H1 (cell line): ENCODE measurements at regions not wholly inside any gene's neighbourhood (a gene's known extent, or its start where the extent isn't known, plus 50 kb on each side); places are given as distances from the start of the nearest gene placed in this dataset.
A peak's percentile ranks its signal among the peaks of the same experiment; 100 is the strongest.

Experiments used
- CTCF ChIA-PET: fragments of 300-600 bp; sonication (Branson Sonifier 250); formaldehyde crosslinking; loops from one replicate; lab custom pipeline; 2021; ENCODE audit not compliant: partially characterized antibody; lab: Charles Lee
- POLR2A ChIA-PET: fragments of 300-600 bp; sonication (Branson Sonifier 250); formaldehyde crosslinking; loops from one replicate; lab custom pipeline; 2021; ENCODE audit warnings: inconsistent platforms; ENCODE audit not compliant: partially characterized antibody; lab: Charles Lee
- DNase-seq, 2 experiments: peaks; one replicate each; pipeline versions ENCODE4 v3.0.0 to v3.0.0-alpha.2; 2010 to 2022; ENCODE audit warnings: low spot score in 2 of 2, low read depth in 1 of 2, mixed read lengths in 1 of 2
- FAIRE-seq: peaks from 2 replicates; lab custom pipeline; 2011; peaks lifted over from hg19 to GRCh38; lab: Jason Lieb, UNC
- H2AFZ ChIP-seq: 2 replicates; pipeline ENCODE4 v1.8.1; 2012; ENCODE audit warnings: low read length, inconsistent platforms
- H2AK5ac ChIP-seq: 2 replicates; pipeline ENCODE4 v1.6.1; 2013; ENCODE audit warnings: low read depth, low read length
- H2BK120ac ChIP-seq: replicated peaks from 2 replicates; pipeline ENCODE3; 2013; ENCODE audit warnings: low read depth, low read length, inconsistent platforms
- H2BK12ac ChIP-seq: 2 replicates; pipeline ENCODE4 v1.6.1; 2013; ENCODE audit warnings: low read depth, low read length
- H2BK15ac ChIP-seq: 2 replicates; pipeline ENCODE4 v1.6.1; 2013; ENCODE audit warnings: low read length
- H2BK20ac ChIP-seq: 2 replicates; pipeline ENCODE4 v1.6.1; 2013; ENCODE audit warnings: low read length
- H2BK5ac ChIP-seq: 2 replicates; pipeline ENCODE4 v1.6.1; 2013; ENCODE audit warnings: low read depth, low read length
- H3K14ac ChIP-seq: 2 replicates; pipeline ENCODE4 v1.6.1; 2013; ENCODE audit warnings: inconsistent platforms; ENCODE audit not compliant: insufficient read length
- H3K18ac ChIP-seq: 2 replicates; pipeline ENCODE4 v1.6.1; 2013; ENCODE audit warnings: low read length; ENCODE audit errors: extremely low read depth
- H3K23ac ChIP-seq: 2 replicates; pipeline ENCODE4 v1.6.1; 2013; ENCODE audit warnings: inconsistent platforms; ENCODE audit not compliant: insufficient read length
- H3K23me2 ChIP-seq: 2 replicates; pipeline ENCODE4 v1.6.1; 2013; ENCODE audit warnings: low read depth, low read length
- H3K27ac ChIP-seq: 2 replicates; pipeline ENCODE4 v1.6.1; 2011; ENCODE audit warnings: low read depth, low read length, inconsistent platforms
- H3K27me3 ChIP-seq, 4 experiments: replicated peaks in 1 of 4; 1 replicate in 1 of 4; 2 replicates in 3 of 4; pipeline versions ENCODE4 v1.6.1 to v1.8.1; 2011 to 2013; ENCODE audit warnings: low read length in 3 of 4, mild to moderate bottlenecking in 3 of 4, inconsistent platforms in 2 of 4, mixed read lengths in 2 of 4, moderate library complexity in 1 of 4; ENCODE audit not compliant: control insufficient read depth in 3 of 4, insufficient read depth in 3 of 4; ENCODE audit errors: extremely low read depth in 1 of 4
- H3K36me3 ChIP-seq, 4 experiments: 2 replicates each; pipeline versions ENCODE4 v1.6.1 to v1.8.1; 2011 to 2013; ENCODE audit warnings: mild to moderate bottlenecking in 4 of 4, low read length in 3 of 4, moderate library complexity in 2 of 4, control low read depth in 1 of 4, inconsistent platforms in 1 of 4; ENCODE audit not compliant: insufficient read depth in 4 of 4, control insufficient read depth in 2 of 4
- H3K4ac ChIP-seq: replicated peaks from 2 replicates; pipeline ENCODE3; 2013; ENCODE audit warnings: low read length, low read depth, mixed read lengths, inconsistent platforms; ENCODE audit not compliant: insufficient read length
- H3K4me1 ChIP-seq, 4 experiments: replicated peaks in 1 of 4; 1 replicate in 1 of 4; 2 replicates in 3 of 4; pipeline versions ENCODE4 v1.6.1 to v1.8.1; 2011 to 2013; ENCODE audit warnings: low read length in 3 of 4, inconsistent platforms in 2 of 4, mixed read lengths in 1 of 4; ENCODE audit not compliant: insufficient read depth in 4 of 4, control insufficient read depth in 3 of 4
- H3K4me2 ChIP-seq, 2 experiments: 2 replicates each; pipeline versions ENCODE4 v1.6.1 to v1.8.1; 2011 to 2013; ENCODE audit warnings: low read depth in 2 of 2, low read length in 2 of 2, control low read depth in 1 of 2, inconsistent platforms in 1 of 2, mild to moderate bottlenecking in 1 of 2; ENCODE audit not compliant: insufficient read depth in 1 of 2
- H3K4me3 ChIP-seq, 4 experiments: fragments of 200-600, 300-600 bp in 1 of 4; sonication (generic), shearing (Covaris generic), sonication (Bioruptor Twin) in 1 of 4; 2 replicates each; pipeline versions ENCODE4 v1.5.1 to v1.8.1; 2011 to 2016; ENCODE audit warnings: low read length in 4 of 4, low read depth in 3 of 4, control low read depth in 2 of 4, inconsistent platforms in 2 of 4, mild to moderate bottlenecking in 2 of 4, mixed read lengths in 1 of 4, moderate library complexity in 1 of 4; ENCODE audit not compliant: insufficient read depth in 2 of 4; ENCODE audit errors: extremely low read depth in 1 of 4
- H3K56ac ChIP-seq: replicated peaks from 2 replicates; pipeline ENCODE3; 2013; ENCODE audit warnings: low read depth, mild to moderate bottlenecking, mixed read lengths, low read length, inconsistent platforms; ENCODE audit not compliant: insufficient read length
- H3K79me1 ChIP-seq: 2 replicates; pipeline ENCODE4 v1.6.1; 2013; ENCODE audit warnings: low read depth, low read length, control low read depth
- H3K79me2 ChIP-seq, 2 experiments: 2 replicates each; pipeline versions ENCODE4 v1.6.1 to v1.8.1; 2012 to 2013; ENCODE audit warnings: low read length in 2 of 2, mild to moderate bottlenecking in 2 of 2, inconsistent platforms in 1 of 2; ENCODE audit not compliant: insufficient read depth in 2 of 2, control insufficient read depth in 1 of 2
- H3K9ac ChIP-seq, 4 experiments: replicated peaks in 1 of 4; 1 replicate in 1 of 4; 2 replicates in 3 of 4; pipeline versions ENCODE4 v1.6.1 to v1.8.1; 2011 to 2013; ENCODE audit warnings: low read depth in 3 of 4, low read length in 3 of 4, control low read depth in 2 of 4, mild to moderate bottlenecking in 2 of 4, moderate library complexity in 2 of 4, inconsistent platforms in 1 of 4; ENCODE audit errors: extremely low read depth in 1 of 4
- H3K9me3 ChIP-seq, 2 experiments: 2 replicates each; pipeline versions ENCODE4 v1.6.1 to v1.8.1; 2012 to 2013; ENCODE audit warnings: mild to moderate bottlenecking in 2 of 2, moderate library complexity in 2 of 2, control low read depth in 1 of 2, inconsistent platforms in 1 of 2, low read depth in 1 of 2, low read length in 1 of 2, mixed read lengths in 1 of 2; ENCODE audit not compliant: insufficient read depth in 2 of 2
- H4K20me1 ChIP-seq, 2 experiments: replicated peaks in 1 of 2; 2 replicates each; pipeline versions ENCODE3 to v1.8.1; 2011 to 2013; ENCODE audit warnings: inconsistent platforms in 2 of 2, low read length in 2 of 2, mild to moderate bottlenecking in 1 of 2; ENCODE audit not compliant: insufficient read depth in 2 of 2, control insufficient read depth in 1 of 2
- H4K5ac ChIP-seq: 2 replicates; pipeline ENCODE4 v1.6.1; 2013; ENCODE audit warnings: low read length, low read depth, mixed read lengths, inconsistent platforms; ENCODE audit not compliant: insufficient read length
- H4K8ac ChIP-seq: 2 replicates; pipeline ENCODE4 v1.8.0; 2013; ENCODE audit warnings: mild to moderate bottlenecking, moderate library complexity, low read length, inconsistent platforms; ENCODE audit not compliant: insufficient read depth; ENCODE audit errors: extremely low read depth
- H4K91ac ChIP-seq: replicated peaks from 2 replicates; pipeline ENCODE3; 2013; ENCODE audit warnings: low read length, mixed read lengths, inconsistent platforms; ENCODE audit not compliant: insufficient read length
- E2F6 ChIP-seq: IDR thresholded peaks from 2 replicates; pipeline ENCODE4 v1.6.1; 2012; ENCODE audit warnings: inconsistent platforms
- SAP30 ChIP-seq: fragments of 300-600 bp; sonication (generic); IDR thresholded peaks from 2 replicates; pipeline ENCODE4 v1.7.1; 2012; ENCODE audit warnings: low read length, moderate library complexity, mild to moderate bottlenecking, inconsistent platforms; ENCODE audit not compliant: insufficient read depth, insufficient replicate concordance
- SIN3A ChIP-seq, 2 experiments: IDR thresholded peaks in 1 of 2; conservative IDR thresholded peaks in 1 of 2; 2 replicates each; pipeline ENCODE4 v1.6.1; 2011 to 2012; ENCODE audit warnings: low read length in 2 of 2, improper control_type of control experiment in 1 of 2, low read depth in 1 of 2, mild to moderate bottlenecking in 1 of 2
- TCF12 ChIP-seq: IDR thresholded peaks from 2 replicates; pipeline ENCODE4 v1.6.1; 2011; ENCODE audit warnings: low read depth, mild to moderate bottlenecking, low read length
- WGBS, 2 experiments: shearing (Covaris generic) in 1 of 2; methylation state at CpG; one replicate each; pipeline versions ENCODE4 v1.1.6 to v1.1.7; 2013 to 2015; ENCODE audit warnings: low lambda C conversion rate in 2 of 2, mixed read lengths in 2 of 2, inconsistent platforms in 1 of 2, low coverage in 1 of 2, missing lambda C conversion rate in 1 of 2; ENCODE audit not compliant: insufficient replicate concordance in 2 of 2, insufficient coverage in 1 of 2, insufficient read length in 1 of 2; ENCODE audit errors: extremely low coverage in 1 of 2, missing lambda C conversion rate in 1 of 2; 5-methylcytosine and 5-hydroxymethylcytosine counted together

DNA sequence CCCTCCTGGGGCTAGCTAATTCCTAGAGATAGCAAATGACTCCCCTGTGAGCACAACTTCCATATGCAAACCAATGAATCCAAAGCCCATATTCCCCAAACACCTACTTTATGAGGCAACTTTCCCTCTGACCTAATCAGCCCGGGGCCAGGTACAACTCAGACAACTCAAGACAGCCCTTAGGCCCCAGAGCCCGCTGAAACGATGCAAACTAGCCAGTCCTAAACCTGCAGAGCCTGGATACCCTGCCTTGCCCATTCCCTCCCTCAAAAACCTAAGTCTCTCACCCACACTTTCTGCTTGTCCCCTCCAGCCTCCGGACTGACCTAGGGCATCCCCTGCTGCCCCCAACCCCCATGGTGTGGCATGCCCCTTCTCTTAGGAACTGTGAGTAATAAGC is 142.8 kb downstream of the ACTR3 start:
- H3K18ac ChIP-seq: peak overlapping the region; percentile 51; the same call in 1 of the 2 replicates
- no peak overlapping the region for H2BK12ac ChIP-seq
- no peak overlapping the region for H3K14ac ChIP-seq
- peak overlapping the region; percentile 40; the same call in 1 of the 2 replicates for H2BK5ac ChIP-seq
- H3K36me3 ChIP-seq: no peaks in the 10 kb centered on the region
- no peak overlapping the region for H2BK120ac ChIP-seq
- peaks cover 0 to 9% (median 2%) of the 10 kb centered on the region in 4 experiments; a peak in 3 of 7 replicates for H3K4me1 ChIP-seq
- no peak overlapping the region for H2AK5ac ChIP-seq
- H3K4me3 ChIP-seq: no peak overlapping the region
- no peak overlapping the region for H3K4ac ChIP-seq
- H4K20me1 ChIP-seq: no peaks in the 10 kb centered on the region
- H3K23me2 ChIP-seq: no peaks in the 10 kb centered on the region
- H3K27ac ChIP-seq: no peak overlapping the region
- no peaks in the 10 kb centered on the region for H3K79me1 ChIP-seq
- H4K5ac ChIP-seq: no peak overlapping the region
- DNase-seq: no peak
- TF ChIP-seq SAP30: no peak
- TF ChIP-seq TCF12: no peak
- TF ChIP-seq E2F6: no peak
- no peak for TF ChIP-seq SIN3A (conservative IDR thresholded peaks at IDR 0.05 in 1 of 2, IDR thresholded peaks at IDR 0.05 in 1 of 2; ENCODE audit: low read depth in 1 of 2, low read length in 2 of 2)
- no peaks in the 10 kb centered on the region for H3K9me3 ChIP-seq
- H2AFZ ChIP-seq: peak overlapping the region; percentile 11; the same call in 1 of the 2 replicates
- no peak overlapping the region for H4K91ac ChIP-seq
- H3K79me2 ChIP-seq: no peaks in the 10 kb centered on the region
- no peak overlapping the region for H4K8ac ChIP-seq
- H3K23ac ChIP-seq: no peak overlapping the region
- WGBS, 2 experiments: 65% methylated on average over 4 of the region's 4 CpGs; no CpG with 5 or more reads in 1 of the 2 experiments
- no peak overlapping the region for H3K56ac ChIP-seq
- no peaks in the 10 kb centered on the region for H3K27me3 ChIP-seq
- no peak overlapping the region for H2BK20ac ChIP-seq
- no peak overlapping the region for H3K4me2 ChIP-seq
- no peak overlapping the region for H2BK15ac ChIP-seq
- ChIA-PET POLR2A (no interaction called here), CTCF (interaction anchor here (2.0 to 2.6 kb wide), 2 partner anchors 8 to 9 kb away, joined by 5 to 15 read pairs; no protein-coding TSS in a partner anchor)
- no peak overlapping the region for H3K9ac ChIP-seq
- FAIRE-seq: no peak
